Tibial artery (tissue), 4 donors: ENCODE measurements at regions not wholly inside any gene's neighbourhood (a gene's known extent, or its start where the extent isn't known, plus 50 kb on each side); places are given as distances from the start of the nearest gene placed in this dataset.

Source experiments
- DNase-seq, 2 donors: peaks; one replicate each; pipeline ENCODE4 v3.0.0-alpha.2; 2019
- H3K27ac ChIP-seq, 2 donors: fragments of 200-600 bp; sonication (generic) in 1 of 2; 1 replicate in 1 of 2; 2 replicates in 1 of 2; pipeline ENCODE4 v1.5.1; 2018 to 2019; ENCODE audit warnings: mild to moderate bottlenecking in 1 of 2
- H3K27me3 ChIP-seq, 2 donors: fragments of 200-600 bp; sonication (generic) in 1 of 2; one replicate each; pipeline versions ENCODE4 v1.5.1 to v1.6.0; 2016 to 2019
- H3K36me3 ChIP-seq, 3 donors: fragments of 200-600 bp; sonication (generic) in 2 of 3; one replicate each; pipeline ENCODE4 v1.5.1; 2016 to 2019; ENCODE audit warnings: mild to moderate bottlenecking in 2 of 3
- H3K4me1 ChIP-seq, 4 donors: fragments of 200-600 bp; sonication (generic) in 2 of 4; 1 replicate in 3 of 4; 2 replicates in 1 of 4; pipeline ENCODE4 v1.5.1; 2016 to 2019
- H3K4me3 ChIP-seq, 2 donors: fragments of 200-600 bp; sonication (generic) in 1 of 2; 1 replicate in 1 of 2; 2 replicates in 1 of 2; pipeline ENCODE4 v1.5.1; 2018 to 2019; ENCODE audit warnings: mild to moderate bottlenecking in 2 of 2
- H3K9me3 ChIP-seq, 3 donors: fragments of 200-600 bp; sonication (generic) in 1 of 3; one replicate each; pipeline ENCODE4 v1.5.1; 2016 to 2019
- intact Hi-C: fragments of 100-400 bp; cut with DNase I; formaldehyde crosslinking; loops from one replicate; pipeline ENCODE4 v1.15.0; 2023; ENCODE audit warnings: low total_unique reads
- TF ChIP-seq, protein P1 (sequence below), 2 experiments: fragments of 200-600 bp in 1 of 2; fragments of 450-650 bp in 1 of 2; IDR thresholded peaks; one replicate each; pipeline ENCODE4 v1.5.1; 2017 to 2019; ENCODE audit warnings: antibody characterized with exemption in 2 of 2, mild to moderate bottlenecking in 1 of 2, moderate library complexity in 1 of 2

DNA sequence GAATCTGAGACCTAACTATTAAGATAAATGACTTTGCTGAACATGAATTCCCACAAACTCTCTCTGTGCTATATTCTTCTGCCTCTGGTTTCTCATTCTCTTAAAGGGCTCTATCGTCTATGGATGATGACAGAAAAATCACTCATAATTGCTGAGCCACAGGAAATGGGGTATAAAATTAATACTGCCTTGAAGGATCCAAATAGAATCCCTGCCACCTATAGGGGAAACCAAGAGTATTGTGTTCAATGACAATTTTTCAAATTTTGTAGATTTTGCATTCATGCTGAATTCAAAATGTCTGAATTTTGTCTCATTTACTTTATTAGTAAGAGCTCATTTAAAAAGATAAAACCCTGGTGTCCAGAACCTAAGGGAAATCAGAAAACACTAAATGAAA lies 235.8 kb downstream of the RBM43 start:
- Histone ChIP-seq H3K9me3 (no peaks in the 10 kb centered on the region), H3K27me3 (no peaks in the 10 kb centered on the region), H3K4me1 (peaks cover 0 to 22% (median 0%) of the 10 kb centered on the region in 4 donors), H3K27ac (no peak overlapping the region), H3K4me3 (no peak overlapping the region), H3K36me3 (no peaks in the 10 kb centered on the region)
- TF ChIP-seq, protein P1, sequence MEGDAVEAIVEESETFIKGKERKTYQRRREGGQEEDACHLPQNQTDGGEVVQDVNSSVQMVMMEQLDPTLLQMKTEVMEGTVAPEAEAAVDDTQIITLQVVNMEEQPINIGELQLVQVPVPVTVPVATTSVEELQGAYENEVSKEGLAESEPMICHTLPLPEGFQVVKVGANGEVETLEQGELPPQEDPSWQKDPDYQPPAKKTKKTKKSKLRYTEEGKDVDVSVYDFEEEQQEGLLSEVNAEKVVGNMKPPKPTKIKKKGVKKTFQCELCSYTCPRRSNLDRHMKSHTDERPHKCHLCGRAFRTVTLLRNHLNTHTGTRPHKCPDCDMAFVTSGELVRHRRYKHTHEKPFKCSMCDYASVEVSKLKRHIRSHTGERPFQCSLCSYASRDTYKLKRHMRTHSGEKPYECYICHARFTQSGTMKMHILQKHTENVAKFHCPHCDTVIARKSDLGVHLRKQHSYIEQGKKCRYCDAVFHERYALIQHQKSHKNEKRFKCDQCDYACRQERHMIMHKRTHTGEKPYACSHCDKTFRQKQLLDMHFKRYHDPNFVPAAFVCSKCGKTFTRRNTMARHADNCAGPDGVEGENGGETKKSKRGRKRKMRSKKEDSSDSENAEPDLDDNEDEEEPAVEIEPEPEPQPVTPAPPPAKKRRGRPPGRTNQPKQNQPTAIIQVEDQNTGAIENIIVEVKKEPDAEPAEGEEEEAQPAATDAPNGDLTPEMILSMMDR (IDR thresholded peaks at IDR 0.05) = no peak
- no peak for DNase-seq
- intact Hi-C loops = no loop called here

DNA sequence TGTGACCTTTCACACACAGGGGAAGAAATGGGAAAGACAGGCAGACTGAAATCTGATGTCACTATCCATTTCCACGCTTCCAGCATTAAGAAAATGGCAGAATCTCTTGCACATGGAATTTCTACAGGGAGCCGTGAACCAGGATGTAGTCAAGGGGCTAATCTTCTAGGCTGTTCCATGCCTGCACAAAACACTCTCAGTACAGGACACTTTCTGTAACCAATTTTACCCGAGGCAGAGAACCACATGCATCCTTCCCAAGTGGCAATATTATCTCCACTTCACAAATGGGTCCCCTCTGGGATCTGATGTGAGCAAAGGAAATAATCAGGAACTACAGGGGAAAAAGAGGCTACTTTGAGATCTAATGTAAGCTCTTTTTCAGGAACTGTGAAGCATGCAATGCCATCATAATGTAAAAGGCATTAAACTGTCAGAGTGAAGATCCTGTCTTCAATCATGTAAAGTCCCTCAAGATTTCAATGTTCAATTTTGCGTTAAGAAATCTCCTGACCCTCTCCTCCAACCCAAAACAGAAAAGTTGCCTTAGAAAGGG lies 236.9 kb downstream of the RBM43 start:
- intact Hi-C loops = no loop called here

DNA sequence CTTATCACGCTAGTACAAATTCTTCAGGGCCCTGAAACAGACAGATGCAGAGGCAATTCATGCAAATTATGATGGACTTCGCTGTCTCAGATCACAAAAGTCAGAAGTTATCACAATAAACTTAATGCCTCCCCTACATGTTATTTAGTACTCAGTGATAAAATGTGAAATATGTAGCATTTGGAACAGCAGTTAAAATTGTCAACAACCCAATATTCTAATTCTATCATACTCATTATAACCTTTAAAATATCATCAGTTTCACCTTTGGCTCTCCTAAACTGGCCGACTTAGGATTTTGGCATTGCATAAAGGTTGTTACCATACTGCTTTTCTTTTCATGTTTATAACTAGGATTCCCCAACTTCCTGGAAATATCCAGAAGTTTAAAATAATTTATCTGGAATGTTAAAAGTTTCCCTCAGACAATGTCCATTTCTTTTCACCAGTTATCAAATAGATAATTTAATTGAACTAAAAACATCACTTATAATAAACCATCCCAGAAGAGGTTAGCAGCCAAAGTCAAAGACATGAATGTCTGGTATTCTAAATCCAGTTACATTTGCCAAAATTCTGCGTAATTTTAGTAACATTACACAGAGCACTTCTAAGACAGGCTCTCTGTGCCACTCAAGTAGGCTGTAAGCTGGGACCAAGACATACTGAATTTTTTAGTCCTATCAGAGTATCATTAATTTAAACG lies 239.8 kb downstream of the RBM43 start:
- DNase-seq = no peak
- Histone ChIP-seq H3K27ac (peak overlapping the region in 1 of 2 donors; percentile 15), H3K27me3 (no peaks in the 10 kb centered on the region), H3K36me3 (no peaks in the 10 kb centered on the region), H3K9me3 (no peaks in the 10 kb centered on the region), H3K4me3 (no peak overlapping the region), H3K4me1 (peaks cover 0 to 18% (median 0%) of the 10 kb centered on the region in 4 donors)
- intact Hi-C loops = no loop called here
- TF ChIP-seq, protein P1 (IDR thresholded peaks at IDR 0.05) = no peak

More for the DNA sequence above, 236.9 kb downstream of the RBM43 start:
- Histone ChIP-seq H3K9me3 (no peaks in the 10 kb centered on the region), H3K4me1 (peaks cover 0 to 22% (median 0%) of the 10 kb centered on the region in 4 donors), H3K4me3 (no peak overlapping the region), H3K36me3 (no peaks in the 10 kb centered on the region), H3K27ac (no peak overlapping the region), H3K27me3 (no peaks in the 10 kb centered on the region)
- TF ChIP-seq, protein P1 (IDR thresholded peaks at IDR 0.05) = no peak
- DNase-seq = no peak

DNA sequence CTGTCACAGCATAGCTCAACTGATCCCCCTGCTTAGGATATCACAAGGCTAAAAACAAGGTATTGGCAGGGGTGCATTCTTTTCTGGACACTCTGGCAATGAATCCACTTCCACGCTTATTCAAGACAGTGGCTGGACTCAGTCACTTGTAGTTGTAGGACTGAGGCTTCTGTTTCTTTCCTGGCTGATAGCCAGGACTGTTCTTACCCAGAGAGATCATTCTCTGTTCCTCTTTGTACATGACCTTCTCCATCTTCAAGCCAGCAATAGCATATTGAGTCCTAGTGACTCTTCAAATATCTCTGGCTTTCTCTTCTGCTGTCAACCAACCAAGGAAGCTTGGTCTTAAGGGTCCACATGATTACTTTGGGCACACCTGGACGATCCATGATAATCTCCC lies 241.3 kb downstream of the RBM43 start:
- Histone ChIP-seq H3K36me3 (no peaks in the 10 kb centered on the region), H3K9me3 (no peaks in the 10 kb centered on the region), H3K27me3 (no peaks in the 10 kb centered on the region), H3K4me1 (peaks cover 0 to 18% (median 0%) of the 10 kb centered on the region in 4 donors), H3K4me3 (no peak overlapping the region), H3K27ac (no peak overlapping the region)
- TF ChIP-seq, protein P1 (IDR thresholded peaks at IDR 0.05) = no peak
- intact Hi-C loops = no loop called here
- no peak for DNase-seq

DNA sequence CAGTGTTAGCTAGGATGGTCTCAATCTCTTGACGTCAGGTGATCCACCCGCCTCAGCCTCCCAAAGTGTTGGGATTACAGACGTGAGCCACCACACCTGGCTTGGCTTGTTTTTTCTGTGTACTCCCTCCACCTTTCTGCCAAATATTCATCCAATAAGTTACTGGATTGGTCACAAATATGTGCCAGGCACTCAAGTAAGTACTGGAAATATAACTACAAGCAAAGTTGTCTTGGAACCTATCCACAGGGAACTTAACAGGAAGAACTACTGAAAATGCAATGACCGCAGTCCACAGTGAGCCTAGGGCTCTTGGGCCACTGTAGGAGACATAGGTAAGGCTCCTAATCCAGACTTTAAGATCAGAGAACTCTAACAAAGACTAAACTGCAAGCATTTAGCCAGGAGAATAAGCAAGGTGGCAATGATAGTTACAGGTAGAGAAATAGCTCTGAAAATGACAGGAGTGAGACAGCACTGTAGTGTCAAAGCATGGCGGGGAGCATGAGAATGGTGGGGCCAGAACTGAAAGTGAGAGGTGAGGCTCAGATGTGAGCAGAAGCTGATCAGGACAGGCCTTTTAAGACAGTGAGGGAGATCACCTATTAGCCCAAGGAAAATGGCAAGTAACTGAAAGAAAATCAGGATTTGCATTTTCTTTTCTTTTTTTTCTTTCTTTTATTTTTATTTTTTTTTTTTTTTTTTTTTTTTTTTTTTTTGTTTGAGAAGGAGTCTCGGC lies 252.1 kb downstream of the RBM43 start:
- H3K4me3 ChIP-seq = no peak overlapping the region
- TF ChIP-seq, protein P1 (IDR thresholded peaks at IDR 0.05) = no peak
- H3K4me1 ChIP-seq = no peaks in the 10 kb centered on the region
- no peak overlapping the region for H3K27ac ChIP-seq
- intact Hi-C loops = no loop called here
- no peaks in the 10 kb centered on the region for H3K27me3 ChIP-seq
- no peaks in the 10 kb centered on the region for H3K9me3 ChIP-seq
- no peak for DNase-seq
- no peaks in the 10 kb centered on the region for H3K36me3 ChIP-seq
